MM.1S (cell line): ENCODE measurements at regions not wholly inside any gene's neighbourhood (a gene's known extent, or its start where the extent isn't known, plus 50 kb on each side); places are given as distances from the start of the nearest gene placed in this dataset.

Source experiments
- DNase-seq: peaks from one replicate; pipeline ENCODE4 v3.0.0-alpha.2; 2015
- H2AFZ ChIP-seq: fragments of 300-600 bp; sonication (generic); 2 replicates; pipeline ENCODE4 v1.6.0; 2016; ENCODE audit warnings: antibody characterized with exemption, low read length
- H3F3A ChIP-seq: fragments of 300-600 bp; sonication (generic); 2 replicates; pipeline ENCODE4 v1.6.1; 2016; ENCODE audit warnings: mild to moderate bottlenecking, antibody characterized with exemption, low read length, moderate library complexity, mixed read lengths; ENCODE audit not compliant: insufficient read depth
- H3K27ac ChIP-seq: fragments of 300-600 bp; sonication (generic); 2 replicates; pipeline ENCODE4 v1.5.1; 2016; ENCODE audit warnings: mild to moderate bottlenecking, low read length
- H3K27me3 ChIP-seq: fragments of 300-600 bp; sonication (generic); replicated peaks from 2 replicates; pipeline ENCODE4 v1.6.0; 2016; ENCODE audit warnings: low read length; ENCODE audit not compliant: insufficient read depth
- H3K36me3 ChIP-seq: fragments of 300-600 bp; sonication (generic); replicated peaks from 2 replicates; pipeline ENCODE4 v1.6.1; 2016; ENCODE audit warnings: mild to moderate bottlenecking, low read length, mixed read lengths; ENCODE audit not compliant: insufficient read depth
- H3K4me1 ChIP-seq: fragments of 300-600 bp; sonication (generic); 2 replicates; pipeline ENCODE4 v1.6.1; 2016; ENCODE audit warnings: low read length, mixed read lengths
- H3K4me2 ChIP-seq: fragments of 300-600 bp; sonication (generic); 2 replicates; pipeline ENCODE4 v1.6.0; 2016; ENCODE audit warnings: low read depth, low read length
- H3K4me3 ChIP-seq: fragments of 300-600 bp; sonication (generic); 2 replicates; pipeline ENCODE4 v1.5.1; 2016; ENCODE audit warnings: low read length, mixed read lengths
- H3K79me2 ChIP-seq: fragments of 300-600 bp; sonication (generic); 2 replicates; pipeline ENCODE4 v1.6.1; 2016; ENCODE audit warnings: mixed run types, low read length, mixed read lengths
- H3K9ac ChIP-seq: fragments of 300-600 bp; sonication (generic); 2 replicates; pipeline ENCODE4 v1.6.1; 2016; ENCODE audit warnings: low read length, mixed read lengths
- H3K9me2 ChIP-seq: fragments of 300-600 bp; sonication (generic); replicated peaks from 2 replicates; pipeline ENCODE4 v1.6.1; 2016; ENCODE audit warnings: mild to moderate bottlenecking, low read length, mixed read lengths; ENCODE audit not compliant: insufficient read depth
- H3K9me3 ChIP-seq: fragments of 300-600 bp; sonication (generic); replicated peaks from 2 replicates; pipeline ENCODE4 v1.6.1; 2016; ENCODE audit warnings: mild to moderate bottlenecking, low read length, mixed read lengths; ENCODE audit not compliant: insufficient read depth
- H4K20me1 ChIP-seq: fragments of 300-600 bp; sonication (generic); 2 replicates; pipeline ENCODE4 v1.6.1; 2016; ENCODE audit warnings: mild to moderate bottlenecking, low read length, moderate library complexity, mixed read lengths; ENCODE audit not compliant: insufficient read depth
- CTCF ChIP-seq: fragments of 300-600 bp; sonication (generic); IDR thresholded peaks from 2 replicates; pipeline ENCODE4 v1.5.1; 2016; ENCODE audit warnings: antibody characterized with exemption, low read length, mixed read lengths
- EZH2 ChIP-seq: fragments of 300-600 bp; sonication (generic); optimal IDR thresholded peaks from 2 replicates; pipeline ENCODE3; 2017; ENCODE audit warnings: low read depth, mild to moderate bottlenecking, antibody characterized with exemption, low read length, mixed read lengths
- EZH2phosphoT487 ChIP-seq: fragments of 300-600 bp; sonication (generic); IDR thresholded peaks from 2 replicates; pipeline ENCODE4 v1.6.1; 2018; ENCODE audit warnings: antibody characterized with exemption, low read length

GRCh38 chr19:27750391-27751043, 1462.4 kb downstream of the UQCRFS1 start:
- no peak for DNase-seq
- Histone ChIP-seq H4K20me1 (no peaks in the 10 kb centered on the region), H3K4me2 (no peak overlapping the region), H3K4me1 (no peaks in the 10 kb centered on the region), H3K9me3 (no peaks in the 10 kb centered on the region), H3K27me3 (no peaks in the 10 kb centered on the region), H3K27ac (no peak overlapping the region), H2AFZ (no peak overlapping the region), H3F3A (no peaks in the 10 kb centered on the region), H3K36me3 (no peaks in the 10 kb centered on the region), H3K9ac (no peak overlapping the region), H3K4me3 (no peak overlapping the region), H3K79me2 (no peaks in the 10 kb centered on the region), H3K9me2 (no peaks in the 10 kb centered on the region)
- TF ChIP-seq EZH2 (no peak), CTCF (no peak), EZH2phosphoT487 (no peak)

DNA sequence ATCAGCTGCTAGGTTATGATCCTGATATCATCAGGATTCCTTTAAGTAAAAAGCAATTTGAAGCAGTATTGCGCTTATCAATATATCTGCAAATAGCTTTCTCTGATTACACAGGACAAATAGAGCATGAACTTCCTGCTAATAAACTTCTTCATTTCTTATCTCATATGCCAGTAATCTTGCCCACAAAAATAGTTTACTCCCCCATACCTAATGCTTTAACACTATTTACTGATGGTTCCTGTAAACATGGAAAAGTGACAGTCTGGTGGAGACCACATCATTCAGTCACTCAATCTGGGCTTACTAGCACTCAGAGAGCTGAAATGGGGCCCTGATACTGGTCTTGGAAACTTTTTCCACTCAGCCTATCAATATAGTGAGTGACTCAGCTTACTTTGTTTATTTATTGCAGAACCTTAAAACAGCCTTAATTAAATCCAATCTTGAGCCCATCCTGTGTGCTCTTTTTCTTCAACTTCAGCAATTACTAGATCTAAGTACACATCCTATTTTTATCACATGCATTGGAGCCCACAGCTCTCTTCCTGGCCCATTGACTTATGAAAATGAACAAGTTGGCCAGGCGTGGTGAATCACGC, 1464.3 kb downstream of the UQCRFS1 start:
- Histone ChIP-seq H3K4me3 (no peak overlapping the region), H3K9me3 (no peaks in the 10 kb centered on the region), H2AFZ (no peak overlapping the region), H3K4me2 (no peak overlapping the region), H3K79me2 (no peaks in the 10 kb centered on the region), H3K36me3 (no peaks in the 10 kb centered on the region), H3K27ac (no peak overlapping the region), H3K4me1 (no peaks in the 10 kb centered on the region), H4K20me1 (no peaks in the 10 kb centered on the region), H3K9me2 (no peaks in the 10 kb centered on the region), H3K27me3 (no peaks in the 10 kb centered on the region), H3F3A (no peaks in the 10 kb centered on the region), H3K9ac (no peak overlapping the region)
- no peak for DNase-seq
- TF ChIP-seq CTCF (no peak), EZH2phosphoT487 (no peak), EZH2 (no peak)

DNA sequence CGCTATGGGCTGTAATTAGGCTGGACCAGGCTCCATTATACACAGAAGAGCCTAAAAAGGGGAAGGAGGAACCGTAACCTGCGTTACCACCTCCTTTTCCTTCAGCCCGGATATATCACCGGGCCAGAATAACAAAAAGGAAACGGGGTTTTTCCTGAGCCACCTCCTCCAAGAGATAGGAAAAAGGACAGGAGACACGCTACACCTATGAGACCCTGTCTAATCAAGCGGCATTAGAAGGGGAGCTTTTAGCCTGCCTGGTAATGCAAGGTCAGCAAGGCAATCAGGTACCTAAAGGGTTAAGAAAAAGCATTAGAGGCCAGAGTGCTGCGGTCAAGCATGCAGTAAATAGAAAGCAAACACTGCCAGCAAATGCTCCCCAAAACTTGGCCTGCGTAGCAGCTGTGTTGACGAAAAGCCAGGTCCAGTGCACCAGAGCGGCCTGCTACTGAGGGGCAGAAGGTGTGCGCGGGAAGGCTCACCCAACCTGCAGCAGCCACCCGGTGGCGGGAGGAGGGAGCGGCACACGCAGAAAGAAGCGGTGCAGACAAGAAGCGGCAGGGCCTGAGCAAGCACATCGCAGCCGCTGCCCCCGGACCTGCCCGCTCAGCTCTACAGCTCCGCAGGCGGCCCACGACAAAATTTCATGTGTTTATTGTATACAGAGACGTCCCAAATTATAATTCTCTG, 1466.1 kb downstream of the UQCRFS1 start:
- Histone ChIP-seq H3K9ac (no peak overlapping the region), H3K4me2 (0 out of 2 replicates have a peak overlapping the region, but pooled peaks have one; percentile 13)

More for the DNA sequence above, 1466.1 kb downstream of the UQCRFS1 start:
- no peaks in the 10 kb centered on the region for H3K27me3 ChIP-seq
- DNase-seq, result peak; percentile 69
- H3K9me2 ChIP-seq, result no peaks in the 10 kb centered on the region
- no peaks in the 10 kb centered on the region for H3K4me1 ChIP-seq
- no peaks in the 10 kb centered on the region for H3F3A ChIP-seq
- H3K4me3 ChIP-seq, result no peak overlapping the region
- no peaks in the 10 kb centered on the region for H3K36me3 ChIP-seq
- no peak overlapping the region for H2AFZ ChIP-seq
- TF ChIP-seq CTCF, result peak; percentile 49
- TF ChIP-seq EZH2, result no peak
- no peak for TF ChIP-seq EZH2phosphoT487
- H4K20me1 ChIP-seq, result no peaks in the 10 kb centered on the region
- H3K27ac ChIP-seq, result no peak overlapping the region
- H3K79me2 ChIP-seq, result no peaks in the 10 kb centered on the region
- H3K9me3 ChIP-seq, result no peaks in the 10 kb centered on the region
